ENCODE measurements at regions not wholly inside any gene's neighbourhood (a gene's known extent, or its start where the extent isn't known, plus 50 kb on each side); places are given as distances from the start of the nearest gene placed in this dataset.

DNA sequence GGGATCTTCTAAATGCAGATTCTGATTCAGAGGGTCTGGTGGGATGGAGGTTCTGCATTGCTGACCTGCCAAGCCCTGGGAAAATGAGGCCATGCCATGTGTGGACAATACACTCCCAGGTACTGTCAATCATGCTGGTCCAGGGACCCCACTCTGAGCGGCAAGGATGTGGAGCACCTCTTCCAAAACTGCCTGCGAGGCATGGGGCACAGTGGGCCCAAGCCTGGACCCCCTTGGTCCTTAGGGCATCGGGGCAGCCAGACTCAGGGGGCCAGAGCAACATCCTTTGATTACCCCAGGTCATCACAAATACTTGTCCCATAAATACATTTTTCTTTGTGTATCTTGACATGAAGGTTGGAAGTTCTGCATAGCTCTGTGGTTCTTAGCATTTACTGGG, 76.8 kb upstream of the NXT1 start:
- CTCF ChIA-PET = no interaction called here
- POLR2A ChIA-PET = no interaction called here

DNA sequence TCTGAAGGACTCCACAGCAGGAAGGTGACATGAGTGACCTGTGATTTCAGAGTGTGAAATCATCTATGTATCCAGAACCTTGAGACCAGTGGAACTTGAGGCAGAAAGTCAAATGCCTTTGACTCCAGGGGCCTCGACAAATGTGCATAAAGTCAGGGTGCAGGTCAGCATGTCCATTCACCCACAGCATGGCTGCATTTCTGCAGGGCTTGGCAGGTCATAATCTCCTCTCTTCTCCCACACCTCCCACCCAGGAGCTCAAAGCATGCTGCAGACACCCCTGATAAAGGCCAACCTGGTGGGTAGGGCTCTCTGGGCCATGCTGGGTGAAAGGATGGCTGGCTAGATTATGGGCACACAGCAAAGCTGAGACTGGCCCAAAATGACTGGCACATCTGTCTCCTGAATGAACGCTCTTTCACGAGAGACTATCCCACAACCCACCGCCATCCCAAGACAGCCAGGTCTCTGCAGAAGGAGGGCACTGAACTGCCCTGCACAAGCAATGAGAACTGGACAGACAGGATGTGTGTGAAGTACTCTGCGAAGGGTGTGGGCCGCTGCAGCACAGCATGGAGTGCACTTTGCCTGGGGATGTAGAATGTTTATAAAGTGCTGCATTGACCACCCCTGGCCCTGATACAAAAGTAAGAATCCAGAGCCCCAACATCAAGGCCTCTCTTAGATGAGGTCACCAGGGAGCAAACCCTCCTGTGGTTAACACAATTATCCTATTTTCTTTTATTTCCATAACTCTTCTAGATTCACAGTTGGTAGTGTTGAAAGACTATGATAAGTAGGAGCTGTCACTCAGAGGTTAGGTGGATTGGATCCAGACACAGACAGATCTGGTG, 78.2 kb upstream of the NXT1 start:
- no peak for TF ChIP-seq SUZ12 (IDR thresholded peaks at IDR 0.05)
- no peak for DNase-seq (ENCODE audit: extremely low spot score)
- POLR2A ChIA-PET = interaction anchor here (1.1 kb wide), 1 partner anchor 77 kb away, joined by 4 read pairs; no protein-coding TSS in a partner anchor
- CTCF ChIA-PET = no interaction called here

More for the DNA sequence above, 76.8 kb upstream of the NXT1 start:
- TF ChIP-seq L3MBTL2 (conservative IDR thresholded peaks at IDR 0.05) (no peak), BHLHE40 (IDR thresholded peaks at IDR 0.05; ENCODE audit: borderline replicate concordance) (no peak), FOXK2 (IDR thresholded peaks at IDR 0.05) (no peak), ELF4 (IDR thresholded peaks at IDR 0.05) (no peak), TARDBP (IDR thresholded peaks at IDR 0.05) (no peak)
- TF ChIP-seq, protein P1, sequence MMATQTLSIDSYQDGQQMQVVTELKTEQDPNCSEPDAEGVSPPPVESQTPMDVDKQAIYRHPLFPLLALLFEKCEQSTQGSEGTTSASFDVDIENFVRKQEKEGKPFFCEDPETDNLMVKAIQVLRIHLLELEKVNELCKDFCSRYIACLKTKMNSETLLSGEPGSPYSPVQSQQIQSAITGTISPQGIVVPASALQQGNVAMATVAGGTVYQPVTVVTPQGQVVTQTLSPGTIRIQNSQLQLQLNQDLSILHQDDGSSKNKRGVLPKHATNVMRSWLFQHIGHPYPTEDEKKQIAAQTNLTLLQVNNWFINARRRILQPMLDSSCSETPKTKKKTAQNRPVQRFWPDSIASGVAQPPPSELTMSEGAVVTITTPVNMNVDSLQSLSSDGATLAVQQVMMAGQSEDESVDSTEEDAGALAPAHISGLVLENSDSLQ (IDR thresholded peaks at IDR 0.05) = no peak
- DNase-seq (ENCODE audit: extremely low spot score) = no peak

DNA sequence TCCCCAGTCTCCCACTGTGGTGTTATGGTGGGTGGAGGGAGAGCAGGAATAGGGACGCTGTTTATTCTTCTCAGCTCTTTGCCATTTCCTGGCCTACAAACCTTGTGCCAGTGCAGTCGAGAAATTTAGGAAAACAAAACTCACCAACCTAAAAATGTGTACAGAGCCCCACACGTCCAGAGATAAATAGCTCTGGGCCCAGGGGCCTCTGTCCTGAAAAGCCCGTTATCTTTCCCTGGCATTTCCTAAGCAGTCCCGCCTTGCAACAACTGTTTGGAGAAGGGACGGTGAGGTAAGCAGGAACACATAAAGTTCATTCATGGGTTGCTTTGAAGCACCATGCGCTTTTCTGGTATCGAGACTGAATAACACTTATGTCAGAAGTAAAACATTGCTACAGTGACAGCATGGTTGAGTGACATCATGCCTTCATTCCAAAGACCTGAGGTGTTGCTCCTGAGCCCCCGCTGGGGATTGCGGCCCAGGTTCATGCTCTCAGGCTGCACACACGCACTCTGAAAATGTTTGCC, 80.1 kb upstream of the NXT1 start:
- TF ChIP-seq SP1 (IDR thresholded peaks at IDR 0.05) (no peak), FOXA1 (IDR thresholded peaks at IDR 0.05) (no peak), HDGF (IDR thresholded peaks at IDR 0.05; ENCODE audit: borderline replicate concordance) (no peak), FOXM1 (IDR thresholded peaks at IDR 0.05; ENCODE audit: borderline replicate concordance) (no peak), ARNT (IDR thresholded peaks at IDR 0.05) (no peak), LEF1 (IDR thresholded peaks at IDR 0.05; ENCODE audit: borderline replicate concordance) (no peak)
- POLR2A ChIA-PET = interaction anchor here (0.7 to 1.5 kb wide), 6 partner anchors 12 to 91 kb away, joined by 3 to 4 read pairs (median 3); no protein-coding TSS in a partner anchor
- CTCF ChIA-PET = no interaction called here
- no peak for DNase-seq (ENCODE audit: extremely low spot score)

DNA sequence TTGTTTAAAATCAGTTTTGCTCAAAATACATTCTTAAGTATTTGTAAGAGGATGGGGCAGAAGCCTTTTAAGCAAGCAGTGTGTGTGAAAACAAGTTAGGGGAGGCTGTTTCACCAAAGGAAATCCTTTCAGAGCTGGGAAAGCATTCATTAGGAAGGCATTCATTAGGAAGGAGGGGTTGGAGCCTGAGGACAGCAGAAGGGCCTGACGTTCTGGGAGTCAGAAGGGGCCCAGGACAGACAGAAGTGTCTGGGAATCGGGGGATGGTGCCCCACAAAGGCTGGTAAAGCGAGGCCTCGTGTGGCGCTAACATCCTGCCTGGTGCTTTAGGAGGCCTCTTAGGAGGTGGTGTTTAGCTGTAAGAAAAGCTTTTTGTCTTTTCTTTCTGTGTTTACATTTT, 80.6 kb upstream of the NXT1 start:
- ChIA-PET POLR2A (interaction anchor here (0.7 to 1.1 kb wide), 4 partner anchors 12 to 80 kb away, joined by 3 to 4 read pairs (median 3); no protein-coding TSS in a partner anchor), CTCF (no interaction called here)
- DNase-seq (ENCODE audit: extremely low spot score) = no peak
- TF ChIP-seq, protein P1 (IDR thresholded peaks at IDR 0.05) = no peak
- TF ChIP-seq L3MBTL2 (conservative IDR thresholded peaks at IDR 0.05) = no peak

DNA sequence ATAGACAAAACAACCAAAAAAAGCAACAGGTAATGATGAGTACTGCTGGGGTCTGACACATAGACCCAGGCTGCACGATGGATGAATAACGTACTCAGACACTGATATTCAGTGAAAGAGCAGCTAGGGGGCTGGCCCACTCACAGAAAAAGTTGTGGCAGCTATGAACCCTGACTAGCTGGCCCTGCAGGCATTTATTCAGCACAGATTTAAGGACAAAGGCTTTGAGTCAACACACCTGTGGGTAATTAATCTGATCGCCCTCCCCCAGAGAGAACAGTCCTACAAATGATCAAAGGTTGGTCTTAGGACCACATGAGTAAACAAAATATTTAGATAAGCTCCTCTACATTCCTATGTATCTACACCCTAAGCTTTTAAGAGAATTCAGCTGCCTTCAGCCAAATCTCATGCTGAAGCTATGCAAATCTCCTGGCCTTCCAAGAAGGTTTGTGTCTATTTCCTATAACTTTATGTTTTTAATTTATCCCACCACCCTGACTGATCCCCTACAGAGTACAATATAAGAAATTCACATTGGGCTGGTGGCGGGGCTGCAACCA, 81.7 kb upstream of the NXT1 start:
- POLR2A ChIA-PET = no interaction called here
- no peak for TF ChIP-seq SP1 (IDR thresholded peaks at IDR 0.05)
- TF ChIP-seq FOXM1 (IDR thresholded peaks at IDR 0.05; ENCODE audit: borderline replicate concordance) = no peak
- TF ChIP-seq CTBP1 (IDR thresholded peaks at IDR 0.05; ENCODE audit: borderline replicate concordance) = no peak
- no peak for TF ChIP-seq NFRKB (IDR thresholded peaks at IDR 0.05)
- TF ChIP-seq L3MBTL2 (conservative IDR thresholded peaks at IDR 0.05) = no peak
- TF ChIP-seq FOXA1 (IDR thresholded peaks at IDR 0.05) = no peak
- TF ChIP-seq, protein P1 (IDR thresholded peaks at IDR 0.05) = no peak
- TF ChIP-seq ZNF384 (IDR thresholded peaks at IDR 0.05) = no peak
- no peak for TF ChIP-seq ARNT (IDR thresholded peaks at IDR 0.05)
- TF ChIP-seq FOXK2 (IDR thresholded peaks at IDR 0.05) = no peak
- no peak for TF ChIP-seq SUZ12 (IDR thresholded peaks at IDR 0.05)
- no peak for TF ChIP-seq HDGF (IDR thresholded peaks at IDR 0.05; ENCODE audit: borderline replicate concordance)
- TF ChIP-seq LEF1 (IDR thresholded peaks at IDR 0.05; ENCODE audit: borderline replicate concordance) = no peak
- CTCF ChIA-PET = no interaction called here
- no peak for DNase-seq (ENCODE audit: extremely low spot score)

DNA sequence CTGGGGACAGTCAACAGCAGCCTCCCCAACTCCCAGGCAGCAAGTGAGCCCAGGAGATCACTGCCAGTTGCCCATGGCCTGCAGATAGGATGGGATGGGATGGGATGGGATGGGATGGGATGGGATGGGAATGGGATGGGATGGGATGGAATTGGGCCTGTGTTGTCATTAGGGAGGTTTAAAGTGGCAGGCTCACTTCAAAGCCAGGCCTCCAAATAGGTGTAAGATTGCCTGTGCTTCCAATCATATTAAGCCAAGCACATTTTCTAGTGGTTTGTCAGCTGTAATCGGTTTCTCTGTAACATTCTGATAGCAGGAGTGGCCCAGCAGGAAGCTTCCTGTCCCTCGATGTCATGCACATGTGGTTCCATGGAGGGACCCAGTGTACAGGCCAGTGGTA, 82.7 kb upstream of the NXT1 start:
- CTCF ChIA-PET = no interaction called here
- no peak for DNase-seq (ENCODE audit: extremely low spot score)
- POLR2A ChIA-PET = no interaction called here
- TF ChIP-seq BHLHE40 (IDR thresholded peaks at IDR 0.05; ENCODE audit: borderline replicate concordance) (no peak), ELF4 (IDR thresholded peaks at IDR 0.05) (no peak), FOXM1 (IDR thresholded peaks at IDR 0.05; ENCODE audit: borderline replicate concordance) (no peak), ARNT (IDR thresholded peaks at IDR 0.05) (no peak), FOXK2 (IDR thresholded peaks at IDR 0.05) (no peak), SUZ12 (IDR thresholded peaks at IDR 0.05) (no peak), NFRKB (IDR thresholded peaks at IDR 0.05) (no peak), ZNF384 (IDR thresholded peaks at IDR 0.05) (no peak), FOXA1 (IDR thresholded peaks at IDR 0.05) (no peak), LEF1 (IDR thresholded peaks at IDR 0.05; ENCODE audit: borderline replicate concordance) (no peak), SP1 (IDR thresholded peaks at IDR 0.05) (no peak), TARDBP (IDR thresholded peaks at IDR 0.05) (no peak), CTBP1 (IDR thresholded peaks at IDR 0.05; ENCODE audit: borderline replicate concordance) (no peak), HDGF (IDR thresholded peaks at IDR 0.05; ENCODE audit: borderline replicate concordance) (no peak), L3MBTL2 (conservative IDR thresholded peaks at IDR 0.05) (no peak)
- TF ChIP-seq, protein P1 (IDR thresholded peaks at IDR 0.05) = no peak

Measured in HEK293T (cell line).